Dedifferentiated amniotic fluid mesenchymal stem cell (primary cell): ENCODE measurements at regions not wholly inside any gene's neighbourhood (a gene's known extent, or its start where the extent isn't known, plus 50 kb on each side); places are given as distances from the start of the nearest gene placed in this dataset.
A peak's percentile ranks its signal among the peaks of the same experiment; 100 is the strongest.

Experiments
- DNase-seq: peaks from one replicate; pipeline ENCODE4 v3.0.0-alpha.2; 2016; ENCODE audit errors: extremely low spot score

DNA sequence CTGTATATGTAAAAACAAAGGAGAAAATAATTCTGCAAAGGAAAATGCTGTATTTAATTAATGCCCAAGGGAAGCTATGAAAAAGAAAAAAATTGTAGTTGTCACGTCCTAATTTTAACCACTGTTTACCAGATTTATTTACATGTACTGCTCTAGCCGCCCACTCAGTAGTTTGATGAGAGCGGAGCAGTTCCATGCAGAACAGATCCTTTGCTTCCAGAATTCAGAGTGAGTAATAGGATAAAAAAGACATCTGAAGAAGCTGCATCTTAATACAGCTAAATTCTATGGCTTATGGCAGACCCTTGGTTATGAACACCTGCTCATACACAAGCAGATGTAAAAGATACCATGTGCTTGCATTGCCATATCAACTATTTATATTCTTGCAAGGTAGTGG, 287.0 kb downstream of the GASK1B start:
- no peak for DNase-seq

DNA sequence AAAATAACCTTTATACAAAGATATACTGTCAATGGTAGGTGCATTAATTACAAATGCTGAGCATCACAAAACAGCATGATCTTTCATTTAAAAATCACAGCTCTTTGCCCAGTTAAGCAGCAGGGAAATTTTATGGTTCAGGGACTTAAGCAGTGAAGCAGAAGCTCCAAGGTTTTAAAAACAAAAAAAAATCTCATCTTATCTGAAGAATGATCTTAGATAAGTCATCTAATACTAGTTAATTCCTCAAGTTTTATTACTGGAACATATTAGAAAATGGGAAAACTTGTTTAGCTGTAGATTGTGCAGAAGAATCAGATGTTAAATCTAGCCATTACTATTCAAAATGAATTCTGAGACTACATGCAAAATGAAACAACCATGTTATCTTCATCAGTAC, 289.9 kb downstream of the GASK1B start:
- no peak for DNase-seq

DNA sequence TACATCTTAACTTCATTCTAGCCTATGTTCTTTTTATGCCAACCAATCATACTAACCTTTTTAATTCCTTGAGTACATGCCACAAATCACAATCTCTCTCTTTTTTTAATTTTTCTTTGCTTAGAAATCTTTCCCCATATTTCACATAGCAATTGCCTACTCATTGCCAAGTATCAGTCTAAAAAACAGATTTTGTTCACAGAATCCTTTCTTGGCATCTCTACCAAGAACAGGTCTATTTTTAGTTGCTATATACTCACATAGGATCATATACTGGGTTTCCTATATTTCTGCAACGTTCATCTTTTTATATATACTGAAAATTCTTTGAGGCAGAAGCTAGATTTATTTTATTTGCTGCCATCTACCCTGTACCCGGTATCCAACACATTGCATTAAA, 292.1 kb downstream of the GASK1B start:
- no peak for DNase-seq

- DNase-seq, result no peak
Measured at GRCh38 chr4:157854819-157855218, 318.0 kb downstream of the GASK1B start.

GRCh38 chr4:157840648-157841047, 332.2 kb downstream of the GASK1B start:
- no peak for DNase-seq

- DNase-seq, result no peak
Measured at GRCh38 chr4:157840034-157840433, 332.8 kb downstream of the GASK1B start.

DNA sequence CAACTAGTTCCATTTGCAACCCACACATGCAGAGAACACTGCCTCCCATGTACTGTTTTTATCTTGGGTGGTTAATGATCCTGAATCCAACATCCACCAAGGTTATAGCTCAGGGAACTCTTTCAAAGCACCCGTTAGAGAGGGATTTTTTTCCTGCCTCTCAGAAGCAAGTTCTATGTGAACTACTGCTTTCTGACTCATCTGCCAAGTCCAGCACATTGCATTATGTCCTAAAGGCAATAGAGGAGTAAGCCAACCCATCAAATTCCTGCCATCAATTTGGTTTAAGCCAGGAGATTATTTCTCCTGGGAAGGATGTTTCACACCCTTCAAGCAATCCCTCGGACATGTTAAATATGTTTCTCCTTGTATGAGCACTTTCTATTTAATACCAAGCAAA, 334.5 kb downstream of the GASK1B start:
- peak; percentile 24 for DNase-seq

DNA sequence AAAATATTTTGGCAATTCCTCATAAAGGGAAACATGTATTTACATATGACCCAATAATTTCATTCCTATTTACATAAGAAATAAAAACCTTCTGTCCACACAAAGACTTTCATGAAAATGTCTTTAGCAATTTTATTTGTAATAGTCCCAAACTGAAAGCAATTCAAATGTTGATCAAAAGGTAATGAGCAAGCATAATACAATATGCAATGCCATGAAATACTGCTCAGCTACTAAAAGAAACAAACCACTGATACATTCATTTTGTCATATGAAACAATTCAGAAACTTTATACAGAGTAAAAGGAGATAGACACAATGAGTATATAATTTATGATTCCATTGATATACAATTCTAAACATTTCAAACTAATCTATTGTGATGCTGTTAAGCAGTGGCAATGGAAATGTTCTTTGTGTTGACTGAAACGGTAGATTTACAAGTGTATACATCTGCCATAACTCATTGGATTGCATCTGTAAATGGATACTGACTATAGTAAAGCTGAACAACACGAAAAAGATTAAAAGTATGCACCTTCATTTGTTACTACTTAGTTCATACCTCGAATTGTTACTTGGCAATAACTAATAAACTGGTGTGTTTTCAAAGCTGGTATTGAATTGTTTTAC, 335.6 kb downstream of the GASK1B start:
- DNase-seq, result no peak

DNA sequence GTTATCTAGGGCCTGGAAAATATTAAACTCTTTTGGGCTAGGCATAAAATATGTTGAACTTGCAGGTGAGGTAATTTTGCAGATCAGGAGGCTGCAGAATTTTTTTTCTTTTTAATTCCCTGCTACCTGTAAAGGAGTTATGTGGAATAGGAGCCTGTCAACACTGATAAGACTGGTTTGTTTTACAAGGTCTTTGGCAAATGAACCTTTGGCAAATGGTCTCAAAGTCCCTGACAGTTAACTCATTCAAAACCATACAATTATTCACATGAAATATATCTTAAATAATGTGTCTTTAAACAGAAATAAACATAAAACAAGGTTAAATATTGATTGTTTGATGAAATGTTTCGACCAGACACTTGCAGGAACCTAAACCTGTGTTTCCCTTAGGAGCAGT, 340.2 kb downstream of the GASK1B start:
- DNase-seq, result no peak

DNA sequence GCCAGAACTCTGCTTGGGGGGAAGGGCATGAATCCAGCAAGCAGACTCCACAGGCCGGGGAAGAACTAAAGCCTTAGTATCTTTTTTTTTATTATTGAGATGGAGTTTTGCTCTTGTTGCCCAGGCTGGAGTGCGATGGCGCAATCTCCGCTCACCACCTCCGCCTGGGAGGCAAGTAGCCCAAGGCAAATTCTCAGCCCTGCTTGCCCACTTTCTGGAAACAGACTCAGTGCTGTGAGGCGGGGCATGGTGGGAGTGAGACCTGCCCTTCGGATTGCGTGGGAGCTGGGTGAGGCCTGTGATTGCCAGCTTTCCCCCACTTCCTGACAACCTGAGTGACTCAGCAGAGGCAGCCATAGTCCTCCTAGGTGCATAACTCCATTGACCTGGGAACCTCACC, 348.8 kb downstream of the GASK1B start:
- no peak for DNase-seq

GRCh38 chr4:157821814-157822213, 351.0 kb downstream of the GASK1B start:
- no peak for DNase-seq

DNA sequence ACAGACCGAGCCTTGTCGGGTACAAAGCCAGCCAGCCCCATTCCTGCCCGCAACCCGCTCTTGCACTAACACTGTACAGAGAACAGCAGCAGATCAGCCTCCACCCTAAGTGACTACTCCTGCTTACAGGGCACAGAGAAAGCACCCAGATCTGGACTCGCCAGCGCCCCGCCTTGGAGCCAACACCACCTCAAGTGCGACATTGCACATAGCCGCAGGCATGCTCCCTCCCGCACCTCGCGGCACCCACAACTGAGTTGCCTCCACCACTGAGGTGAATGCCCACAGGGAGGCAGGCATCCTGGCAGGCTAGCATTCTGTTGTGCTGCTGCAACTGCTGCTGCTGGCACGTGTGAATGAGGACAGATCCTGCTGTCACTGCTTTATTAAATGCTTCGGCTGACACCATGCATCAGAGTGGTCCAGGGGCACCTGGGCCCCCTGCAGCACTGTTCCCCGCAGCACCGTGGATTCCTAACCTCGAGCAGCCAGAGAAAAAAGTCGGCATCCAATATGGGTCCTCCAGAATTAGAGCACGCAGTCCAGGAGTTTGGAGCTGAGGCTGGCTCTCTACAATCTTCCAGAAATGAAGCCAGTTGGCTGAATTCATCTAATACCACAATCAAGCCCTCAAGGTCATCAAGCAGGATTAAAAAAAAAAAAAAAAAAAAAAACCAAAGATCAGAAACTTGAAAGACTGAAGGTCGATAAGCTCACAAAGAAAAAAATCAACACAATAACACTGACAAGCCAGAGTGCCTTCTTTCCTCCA, 352.9 kb downstream of the GASK1B start:
- DNase-seq, result no peak

DNA sequence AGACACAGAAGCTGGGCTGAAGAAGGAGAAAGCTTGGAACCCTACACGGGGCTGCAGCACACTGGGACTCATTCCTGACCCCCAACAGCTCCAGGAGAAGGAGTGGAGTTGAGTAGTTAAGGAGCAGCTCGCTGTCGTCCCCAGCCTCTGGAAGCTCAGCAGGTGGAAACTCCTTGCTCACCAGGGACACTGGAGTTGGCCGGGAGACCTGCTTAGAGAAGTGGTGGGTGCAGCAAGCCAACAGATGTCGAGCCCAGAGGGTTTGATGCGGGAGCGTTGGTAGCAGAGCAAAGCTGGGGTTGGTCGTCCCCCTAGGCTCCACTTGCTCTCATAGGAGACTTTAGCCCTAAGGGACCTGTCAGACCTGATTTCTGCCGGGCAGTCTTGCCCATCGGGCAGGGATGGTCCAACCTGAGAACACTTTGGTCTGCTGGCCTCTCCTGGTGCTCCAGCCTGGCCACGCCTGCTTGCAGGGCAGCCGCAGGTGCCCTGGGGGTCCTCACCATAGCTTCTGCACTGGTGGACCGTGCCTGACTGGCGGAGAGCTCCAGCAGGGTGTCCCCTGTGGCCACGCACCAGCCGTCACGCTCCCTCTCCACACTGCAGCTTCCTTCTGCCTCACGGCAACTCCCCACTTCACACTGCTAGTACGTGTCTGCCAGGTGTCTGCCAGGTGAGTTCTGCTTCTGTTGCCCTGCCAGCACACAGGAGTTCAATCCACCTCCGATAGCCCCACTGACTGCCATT, 353.7 kb downstream of the GASK1B start:
- DNase-seq, result no peak

DNA sequence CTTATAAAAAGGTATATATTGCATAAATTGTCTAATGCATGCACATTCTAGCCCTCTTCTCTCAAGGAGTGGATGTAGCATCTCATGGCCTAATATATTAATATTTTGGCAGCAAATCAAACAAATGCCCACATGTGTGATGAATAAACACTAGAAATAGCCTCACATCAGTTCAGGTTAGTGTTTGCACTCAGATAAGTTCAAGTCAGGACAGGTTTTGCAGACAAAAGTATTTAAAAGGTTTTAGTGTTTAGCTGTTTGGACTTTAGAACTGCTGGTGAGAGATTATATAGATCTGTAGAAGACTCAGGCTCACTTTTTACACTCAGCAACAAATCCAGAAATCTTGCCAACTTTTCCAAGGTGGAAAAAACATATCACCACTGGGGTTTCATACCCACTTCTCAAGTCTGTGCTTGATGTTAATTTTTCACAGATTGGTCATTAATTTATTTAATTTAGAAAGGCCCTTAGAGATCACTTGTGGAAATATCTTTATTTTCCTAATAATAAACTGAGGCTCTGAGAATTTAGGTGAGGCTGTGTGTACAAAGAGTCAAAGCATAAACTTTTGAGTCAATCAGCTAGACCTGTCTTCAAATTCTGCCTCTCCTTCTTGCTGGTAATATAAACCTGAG, 362.6 kb downstream of the GASK1B start:
- DNase-seq, result no peak

- DNase-seq, result no peak
Measured at GRCh38 chr4:157808796-157809383, 363.9 kb downstream of the GASK1B start.

GRCh38 chr4:157806184-157806583, 366.6 kb downstream of the GASK1B start:
- DNase-seq, result no peak

DNA sequence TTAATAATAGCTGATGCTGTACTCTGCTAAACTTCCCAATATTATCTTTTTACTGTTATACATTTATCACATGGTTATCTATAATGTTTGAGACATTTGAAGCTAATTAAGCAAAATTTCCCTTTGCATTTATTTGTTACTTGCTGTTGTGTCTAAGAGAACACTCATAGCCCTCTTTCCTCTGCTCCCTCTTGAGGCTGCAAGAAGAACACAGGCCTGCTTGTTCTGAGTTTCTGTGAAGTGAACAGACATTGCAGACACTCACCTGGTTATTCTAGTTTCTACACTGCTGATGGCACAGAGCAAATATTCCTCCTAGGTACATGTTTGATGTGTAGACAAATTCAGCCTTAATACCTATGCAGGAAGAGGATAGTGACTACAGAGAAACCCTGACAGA, 367.8 kb downstream of the GASK1B start:
- DNase-seq, result no peak

GRCh38 chr4:157803845-157804521, 368.8 kb downstream of the GASK1B start:
- no peak for DNase-seq

GRCh38 chr4:157803421-157803820, 369.4 kb downstream of the GASK1B start:
- no peak for DNase-seq

- no peak for DNase-seq
Measured at GRCh38 chr4:157795495-157795894, 377.3 kb downstream of the GASK1B start.

GRCh38 chr4:157792716-157793115, 380.1 kb downstream of the GASK1B start:
- DNase-seq, result no peak
